Trophoblast cell (in vitro differentiated cells and primary cell): ENCODE measurements at regions not wholly inside any gene's neighbourhood (a gene's known extent, or its start where the extent isn't known, plus 50 kb on each side); places are given as distances from the start of the nearest gene placed in this dataset.

Experiments used
- DNase-seq, 2 donors: peaks; one replicate each; pipeline ENCODE4 v3.0.0-alpha.2; 2016
- H2AFZ ChIP-seq: 2 replicates; pipeline ENCODE4 v1.6.1; 2013; ENCODE audit warnings: low read length, moderate library complexity, mild to moderate bottlenecking; ENCODE audit not compliant: insufficient read depth, poor library complexity
- H2AK5ac ChIP-seq: 2 replicates; pipeline ENCODE4 v1.6.1; 2013; ENCODE audit warnings: mild to moderate bottlenecking, low read length
- H2BK120ac ChIP-seq: 2 replicates; pipeline ENCODE4 v1.6.1; 2013; ENCODE audit warnings: low read length, mild to moderate bottlenecking, moderate library complexity; ENCODE audit not compliant: insufficient read depth, poor library complexity
- H2BK12ac ChIP-seq: 2 replicates; pipeline ENCODE4 v1.6.1; 2013; ENCODE audit warnings: mild to moderate bottlenecking, low read length, moderate library complexity
- H2BK5ac ChIP-seq: 2 replicates; pipeline ENCODE4 v1.6.1; 2013; ENCODE audit warnings: low read length, low read depth, moderate library complexity, mild to moderate bottlenecking; ENCODE audit not compliant: poor library complexity
- H3K14ac ChIP-seq: 2 replicates; pipeline ENCODE4 v1.6.1; 2013; ENCODE audit warnings: mild to moderate bottlenecking, low read length
- H3K18ac ChIP-seq: 2 replicates; pipeline ENCODE4 v1.6.1; 2013; ENCODE audit warnings: mild to moderate bottlenecking, low read length
- H3K23ac ChIP-seq: 2 replicates; pipeline ENCODE4 v1.6.1; 2013; ENCODE audit warnings: low read length
- H3K27ac ChIP-seq: 2 replicates; pipeline ENCODE4 v1.5.1; 2013; ENCODE audit warnings: low read depth, mild to moderate bottlenecking, inconsistent platforms, low read length, moderate library complexity
- H3K27me3 ChIP-seq: 2 replicates; pipeline ENCODE4 v1.6.1; 2013; ENCODE audit warnings: inconsistent platforms, mild to moderate bottlenecking, low read length, moderate library complexity; ENCODE audit not compliant: insufficient read depth
- H3K36me3 ChIP-seq, 2 experiments: 1 replicate in 1 of 2; 2 replicates in 1 of 2; pipeline ENCODE4 v1.6.1; 2013; ENCODE audit warnings: low read length in 2 of 2, mild to moderate bottlenecking in 2 of 2, moderate library complexity in 1 of 2; ENCODE audit not compliant: insufficient read depth in 2 of 2, control insufficient read depth in 1 of 2
- H3K4ac ChIP-seq: 2 replicates; pipeline ENCODE4 v1.6.1; 2013; ENCODE audit warnings: low read depth, mild to moderate bottlenecking, low read length, moderate library complexity
- H3K4me1 ChIP-seq, 2 experiments: 1 replicate in 1 of 2; 2 replicates in 1 of 2; pipeline ENCODE4 v1.6.1; 2013; ENCODE audit warnings: low read length in 2 of 2, mild to moderate bottlenecking in 2 of 2, moderate library complexity in 1 of 2; ENCODE audit not compliant: insufficient read depth in 2 of 2, control insufficient read depth in 1 of 2
- H3K4me2 ChIP-seq: 2 replicates; pipeline ENCODE4 v1.6.1; 2013; ENCODE audit warnings: inconsistent platforms, mild to moderate bottlenecking, low read length, moderate library complexity
- H3K4me3 ChIP-seq: 2 replicates; pipeline ENCODE4 v1.5.1; 2013; ENCODE audit warnings: mild to moderate bottlenecking, low read depth, low read length, inconsistent platforms
- H3K79me1 ChIP-seq: one replicate; pipeline ENCODE4 v1.6.1; 2013; ENCODE audit warnings: low read length
- H3K79me2 ChIP-seq: 2 replicates; pipeline ENCODE4 v1.6.1; 2013; ENCODE audit warnings: low read length, mild to moderate bottlenecking; ENCODE audit not compliant: control insufficient read depth, insufficient read depth, poor library complexity
- H3K9ac ChIP-seq: 2 replicates; pipeline ENCODE4 v1.6.1; 2013; ENCODE audit warnings: mild to moderate bottlenecking, low read length
- H3K9me3 ChIP-seq: 2 replicates; pipeline ENCODE4 v1.6.1; 2013; ENCODE audit warnings: low read depth, mild to moderate bottlenecking, control low read depth, inconsistent platforms, low read length; ENCODE audit not compliant: insufficient read depth
- H4K12ac ChIP-seq: 2 replicates; pipeline ENCODE4 v1.6.1; 2013; ENCODE audit warnings: low read depth, mild to moderate bottlenecking, low read length, moderate library complexity
- H4K8ac ChIP-seq: 2 replicates; pipeline ENCODE4 v1.6.1; 2013; ENCODE audit warnings: low read depth, mild to moderate bottlenecking, low read length, moderate library complexity
- H4K91ac ChIP-seq: one replicate; pipeline ENCODE4 v1.6.1; 2013; ENCODE audit warnings: low read depth, mild to moderate bottlenecking, low read length, moderate library complexity
- WGBS: extraction: QIAGEN DNeasy Blood & Tissue Kit; methylation state at CpG from one replicate; pipeline ENCODE4 v1.1.7; 2013; ENCODE audit warnings: missing lambda C conversion rate; ENCODE audit not compliant: insufficient read length, insufficient coverage; ENCODE audit errors: extremely low coverage; 5-methylcytosine and 5-hydroxymethylcytosine counted together

DNA sequence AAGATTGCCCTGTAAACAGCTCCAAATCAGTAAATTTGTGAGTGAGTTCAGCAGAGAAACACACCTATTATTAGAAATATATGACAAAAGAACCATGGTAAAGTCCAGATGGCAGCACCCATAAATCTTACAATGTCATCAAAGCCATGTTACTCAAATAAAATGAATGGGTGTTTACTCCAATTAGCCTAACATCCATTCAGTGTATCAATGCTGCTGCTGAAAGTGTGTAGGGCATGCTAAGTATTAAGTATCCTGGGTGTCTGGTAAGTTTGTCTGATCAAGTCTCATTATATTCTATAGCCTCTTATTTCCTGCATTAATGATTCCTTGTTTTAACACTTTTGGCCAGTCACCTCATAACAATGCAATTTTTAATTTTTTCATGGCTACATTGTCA, 185.5 kb upstream of the STEAP4 start:
- no peak overlapping the region for H3K4me2 ChIP-seq
- H2BK12ac ChIP-seq = no peak overlapping the region
- H3K27ac ChIP-seq = no peak overlapping the region
- no peak overlapping the region for H4K12ac ChIP-seq
- H3K4ac ChIP-seq = no peak overlapping the region
- H2AK5ac ChIP-seq = no peak overlapping the region
- no peaks in the 10 kb centered on the region for H3K79me1 ChIP-seq
- DNase-seq = no peak
- no peaks in the 10 kb centered on the region for H3K79me2 ChIP-seq
- no peaks in the 10 kb centered on the region for H3K4me1 ChIP-seq
- no peaks in the 10 kb centered on the region for H3K27me3 ChIP-seq
- no peak overlapping the region for H2BK120ac ChIP-seq
- H3K23ac ChIP-seq = no peak overlapping the region
- no peak overlapping the region for H2AFZ ChIP-seq
- H3K9me3 ChIP-seq = no peaks in the 10 kb centered on the region
- H2BK5ac ChIP-seq = no peak overlapping the region
- no peak overlapping the region for H3K18ac ChIP-seq
- no peak overlapping the region for H3K4me3 ChIP-seq
- H3K9ac ChIP-seq = no peak overlapping the region
- no peak overlapping the region for H3K14ac ChIP-seq
- no peaks in the 10 kb centered on the region for H3K36me3 ChIP-seq
- H4K91ac ChIP-seq = no peak overlapping the region
- no peak overlapping the region for H4K8ac ChIP-seq

DNA sequence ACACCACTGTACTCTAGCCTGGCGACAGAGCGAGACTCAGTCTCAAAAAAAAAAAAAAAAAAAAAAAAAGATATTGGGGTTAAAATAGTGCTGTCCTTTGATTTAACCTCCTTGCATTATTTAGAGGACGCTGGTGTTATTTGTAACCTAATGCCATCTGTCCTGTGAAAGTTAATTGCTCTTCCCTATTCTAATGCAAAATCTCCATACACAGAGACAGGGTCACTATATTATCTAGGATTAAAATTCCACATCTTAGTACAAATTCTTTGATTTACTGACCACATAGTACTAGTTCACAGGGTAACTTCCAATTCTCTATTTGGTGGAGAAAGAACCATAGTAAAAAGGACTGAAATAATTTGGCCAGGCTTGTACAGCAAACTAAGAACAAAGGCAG, 184.2 kb upstream of the STEAP4 start:
- no peak overlapping the region for H3K27ac ChIP-seq
- no CpG with 5 or more reads among the region's 3 CpGs for WGBS
- H3K79me1 ChIP-seq = no peaks in the 10 kb centered on the region
- no peaks in the 10 kb centered on the region for H3K36me3 ChIP-seq
- H4K91ac ChIP-seq = no peak overlapping the region
- no peak overlapping the region for H4K8ac ChIP-seq
- no peak overlapping the region for H2AK5ac ChIP-seq
- H3K23ac ChIP-seq = no peak overlapping the region
- no peak overlapping the region for H2BK5ac ChIP-seq
- no peak overlapping the region for H2BK12ac ChIP-seq
- DNase-seq = no peak
- H3K14ac ChIP-seq = no peak overlapping the region
- H2AFZ ChIP-seq = no peak overlapping the region
- H3K9ac ChIP-seq = no peak overlapping the region
- no peaks in the 10 kb centered on the region for H3K9me3 ChIP-seq
- no peak overlapping the region for H3K4me2 ChIP-seq
- H3K4me3 ChIP-seq = no peak overlapping the region
- H2BK120ac ChIP-seq = no peak overlapping the region
- H3K79me2 ChIP-seq = no peaks in the 10 kb centered on the region
- no peak overlapping the region for H4K12ac ChIP-seq
- no peaks in the 10 kb centered on the region for H3K4me1 ChIP-seq
- no peak overlapping the region for H3K4ac ChIP-seq
- H3K18ac ChIP-seq = no peak overlapping the region
- no peaks in the 10 kb centered on the region for H3K27me3 ChIP-seq

DNA sequence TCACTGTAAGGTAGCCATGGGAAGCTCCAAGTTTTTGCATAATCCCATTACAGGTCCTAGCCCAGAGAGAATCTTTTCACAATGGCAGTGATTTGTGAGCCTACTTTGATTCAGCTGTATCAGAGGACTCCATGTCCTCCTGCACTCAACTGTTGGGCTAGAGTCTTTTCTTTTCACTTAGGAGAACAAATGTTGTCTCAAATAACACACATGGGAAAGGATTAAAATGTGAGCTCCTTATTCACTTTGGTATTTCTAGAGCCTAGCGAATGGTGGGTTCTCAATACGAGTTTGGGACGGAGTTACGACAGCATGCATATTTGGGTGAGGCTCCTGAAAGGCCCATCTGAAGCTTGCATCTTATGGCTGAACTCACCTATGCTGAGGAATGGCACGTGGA, 183.5 kb upstream of the STEAP4 start:
- no peak overlapping the region for H2AK5ac ChIP-seq
- H3K4me3 ChIP-seq = no peak overlapping the region
- no peak overlapping the region for H2AFZ ChIP-seq
- no peak overlapping the region for H4K12ac ChIP-seq
- H3K4me1 ChIP-seq = no peaks in the 10 kb centered on the region
- no peaks in the 10 kb centered on the region for H3K9me3 ChIP-seq
- WGBS = no CpG with 5 or more reads among the region's 5 CpGs
- no peak overlapping the region for H3K23ac ChIP-seq
- no peak overlapping the region for H3K4ac ChIP-seq
- H2BK5ac ChIP-seq = no peak overlapping the region
- H4K91ac ChIP-seq = no peak overlapping the region
- no peak overlapping the region for H4K8ac ChIP-seq
- H3K27ac ChIP-seq = no peak overlapping the region
- no peak overlapping the region for H3K4me2 ChIP-seq
- no peaks in the 10 kb centered on the region for H3K36me3 ChIP-seq
- H3K14ac ChIP-seq = no peak overlapping the region
- no peak overlapping the region for H2BK120ac ChIP-seq
- H3K18ac ChIP-seq = no peak overlapping the region
- H2BK12ac ChIP-seq = no peak overlapping the region
- no peak for DNase-seq
- no peaks in the 10 kb centered on the region for H3K79me2 ChIP-seq
- no peaks in the 10 kb centered on the region for H3K27me3 ChIP-seq
- H3K9ac ChIP-seq = no peak overlapping the region
- H3K79me1 ChIP-seq = no peaks in the 10 kb centered on the region

DNA sequence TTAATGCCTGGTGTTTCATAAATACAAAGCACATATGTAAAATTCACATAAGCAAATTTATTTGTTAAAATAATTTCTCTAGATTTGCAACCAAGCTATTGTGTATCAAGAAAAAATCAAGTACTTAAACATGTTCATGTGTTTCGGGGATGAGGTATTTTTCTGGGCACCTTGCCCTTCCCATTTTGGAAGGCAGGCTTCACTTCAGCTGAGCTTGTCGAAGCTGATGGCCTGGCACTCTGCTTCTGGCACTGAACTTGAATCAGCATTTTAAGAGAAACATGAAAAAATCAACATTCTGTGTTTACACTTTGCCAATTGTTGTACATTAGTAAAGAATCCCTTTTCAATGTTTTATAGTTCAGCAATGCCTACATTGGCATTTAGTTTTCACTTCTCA, 179.1 kb upstream of the STEAP4 start:
- Histone ChIP-seq H3K18ac (no peak overlapping the region), H3K79me1 (no peaks in the 10 kb centered on the region), H3K4me3 (no peak overlapping the region), H2AK5ac (no peak overlapping the region), H2BK120ac (no peak overlapping the region), H3K4ac (no peak overlapping the region), H2AFZ (no peak overlapping the region), H2BK5ac (no peak overlapping the region), H2BK12ac (no peak overlapping the region), H3K9me3 (no peaks in the 10 kb centered on the region), H3K79me2 (no peaks in the 10 kb centered on the region), H4K8ac (no peak overlapping the region), H3K9ac (no peak overlapping the region), H3K4me1 (no peaks in the 10 kb centered on the region), H3K27me3 (no peaks in the 10 kb centered on the region), H3K23ac (no peak overlapping the region), H3K14ac (no peak overlapping the region), H3K4me2 (no peak overlapping the region), H3K27ac (no peak overlapping the region), H3K36me3 (no peaks in the 10 kb centered on the region), H4K91ac (no peak overlapping the region), H4K12ac (no peak overlapping the region)
- WGBS = no CpG with 5 or more reads among the region's 2 CpGs
- DNase-seq = no peak

DNA sequence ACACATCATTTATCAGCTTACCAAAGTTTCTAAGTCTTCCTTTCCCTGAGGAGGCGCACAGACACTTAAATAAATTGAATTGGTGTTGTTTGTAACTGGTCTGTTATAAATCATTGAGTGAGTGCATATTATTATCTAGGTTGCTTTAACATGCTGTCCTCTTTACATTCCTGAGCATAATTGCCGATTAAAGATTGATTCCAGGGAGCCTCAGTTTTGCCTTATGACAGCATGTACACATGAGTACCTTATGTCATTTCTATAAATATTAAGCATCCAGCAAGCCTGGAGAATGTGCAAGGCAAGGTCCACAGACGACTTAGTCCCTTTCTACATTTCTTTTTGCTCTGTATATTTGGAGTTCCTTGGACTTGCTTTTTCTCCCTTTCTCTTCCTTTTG, 177.9 kb upstream of the STEAP4 start:
- Histone ChIP-seq H3K14ac (no peak overlapping the region), H4K8ac (no peak overlapping the region), H3K4ac (no peak overlapping the region), H2BK120ac (no peak overlapping the region), H4K12ac (no peak overlapping the region), H3K9me3 (no peaks in the 10 kb centered on the region), H3K27ac (no peak overlapping the region), H3K23ac (no peak overlapping the region), H2AK5ac (no peak overlapping the region), H3K9ac (no peak overlapping the region), H3K79me2 (no peaks in the 10 kb centered on the region), H3K18ac (no peak overlapping the region), H3K4me3 (no peak overlapping the region), H3K36me3 (no peaks in the 10 kb centered on the region), H4K91ac (no peak overlapping the region), H3K79me1 (no peaks in the 10 kb centered on the region), H3K27me3 (no peaks in the 10 kb centered on the region), H3K4me1 (no peaks in the 10 kb centered on the region), H3K4me2 (no peak overlapping the region), H2BK5ac (no peak overlapping the region), H2AFZ (no peak overlapping the region), H2BK12ac (no peak overlapping the region)
- DNase-seq = no peak
- WGBS = no CpG with 5 or more reads among the region's 3 CpGs
